H1 (cell line): ENCODE measurements at regions not wholly inside any gene's neighbourhood (a gene's known extent, or its start where the extent isn't known, plus 50 kb on each side); places are given as distances from the start of the nearest gene placed in this dataset.

Source experiments
- TAF1 ChIP-seq: IDR thresholded peaks from 2 replicates; pipeline ENCODE4 v1.6.1; 2011; ENCODE audit warnings: mild to moderate bottlenecking, low read depth, low read length

GRCh38 chr4:149886786-149887490 is 71.3 kb upstream of the IQCM start (continued):
- no peak for TF ChIP-seq TAF1
- TF ChIP-seq, all 59 proteins: peak for 0
